ENCODE measurements at regions not wholly inside any gene's neighbourhood (a gene's known extent, or its start where the extent isn't known, plus 50 kb on each side); places are given as distances from the start of the nearest gene placed in this dataset.

DNA sequence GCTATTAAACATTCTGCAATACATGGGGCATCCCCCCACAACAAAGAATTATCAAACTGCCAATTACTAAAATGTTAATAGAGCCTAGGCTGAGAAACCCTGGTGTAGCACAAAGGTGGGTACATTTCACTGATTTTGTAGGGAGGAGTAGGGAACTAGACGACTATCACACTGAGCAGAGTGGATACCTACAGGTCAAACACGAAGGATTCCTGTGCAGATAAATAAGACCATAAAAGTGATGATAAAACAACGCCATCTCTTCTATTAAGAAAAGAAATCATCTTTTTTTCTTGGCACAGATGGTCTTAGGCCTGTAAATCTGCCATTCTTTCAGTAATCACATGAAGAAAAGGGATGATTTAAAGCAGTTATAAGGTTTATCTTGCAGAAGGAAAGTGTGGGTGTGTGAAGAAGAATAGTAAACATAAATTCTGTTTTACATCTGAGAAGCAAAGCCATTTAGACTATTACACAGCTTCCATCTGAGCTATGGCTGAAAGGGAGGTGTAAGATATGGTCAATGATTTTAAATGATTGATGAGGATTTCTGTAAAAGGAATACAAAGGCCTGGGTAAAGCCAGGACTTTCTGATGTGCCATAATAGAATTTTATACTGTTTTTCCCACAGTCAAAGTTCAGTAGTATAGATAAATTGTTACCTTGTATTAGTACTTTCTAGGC is 429.4 kb upstream of the GOT2 start:
- TF ChIP-seq, protein P1, sequence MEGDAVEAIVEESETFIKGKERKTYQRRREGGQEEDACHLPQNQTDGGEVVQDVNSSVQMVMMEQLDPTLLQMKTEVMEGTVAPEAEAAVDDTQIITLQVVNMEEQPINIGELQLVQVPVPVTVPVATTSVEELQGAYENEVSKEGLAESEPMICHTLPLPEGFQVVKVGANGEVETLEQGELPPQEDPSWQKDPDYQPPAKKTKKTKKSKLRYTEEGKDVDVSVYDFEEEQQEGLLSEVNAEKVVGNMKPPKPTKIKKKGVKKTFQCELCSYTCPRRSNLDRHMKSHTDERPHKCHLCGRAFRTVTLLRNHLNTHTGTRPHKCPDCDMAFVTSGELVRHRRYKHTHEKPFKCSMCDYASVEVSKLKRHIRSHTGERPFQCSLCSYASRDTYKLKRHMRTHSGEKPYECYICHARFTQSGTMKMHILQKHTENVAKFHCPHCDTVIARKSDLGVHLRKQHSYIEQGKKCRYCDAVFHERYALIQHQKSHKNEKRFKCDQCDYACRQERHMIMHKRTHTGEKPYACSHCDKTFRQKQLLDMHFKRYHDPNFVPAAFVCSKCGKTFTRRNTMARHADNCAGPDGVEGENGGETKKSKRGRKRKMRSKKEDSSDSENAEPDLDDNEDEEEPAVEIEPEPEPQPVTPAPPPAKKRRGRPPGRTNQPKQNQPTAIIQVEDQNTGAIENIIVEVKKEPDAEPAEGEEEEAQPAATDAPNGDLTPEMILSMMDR (IDR thresholded peaks at IDR 0.05; ENCODE audit: low read depth, low read length), result no peak
- DNase-seq (ENCODE audit: extremely low read depth, low read depth), result no peak

DNA sequence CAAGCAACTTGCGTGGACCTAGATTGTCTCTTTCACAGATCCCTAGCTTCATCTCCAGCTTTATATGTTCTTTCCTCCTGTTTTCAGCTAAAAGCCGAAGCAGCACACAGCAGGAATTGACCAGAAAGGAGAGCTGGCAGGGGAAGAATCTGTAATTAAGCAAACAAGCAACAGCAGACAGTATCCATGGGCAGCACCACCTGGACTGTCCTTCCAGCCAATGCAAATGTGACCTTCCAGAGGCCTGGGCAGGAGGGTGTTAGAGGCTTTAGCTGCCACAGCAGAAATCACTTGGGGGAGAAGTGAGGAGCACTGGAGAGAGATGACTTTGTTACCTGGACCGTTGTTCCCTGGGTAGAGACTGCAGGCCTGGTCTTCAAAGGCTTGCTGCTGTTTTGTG is 427.6 kb upstream of the GOT2 start:
- DNase-seq (ENCODE audit: extremely low read depth, low read depth), result no peak
- TF ChIP-seq, protein P1 (IDR thresholded peaks at IDR 0.05; ENCODE audit: low read depth, low read length), result no peak

DNA sequence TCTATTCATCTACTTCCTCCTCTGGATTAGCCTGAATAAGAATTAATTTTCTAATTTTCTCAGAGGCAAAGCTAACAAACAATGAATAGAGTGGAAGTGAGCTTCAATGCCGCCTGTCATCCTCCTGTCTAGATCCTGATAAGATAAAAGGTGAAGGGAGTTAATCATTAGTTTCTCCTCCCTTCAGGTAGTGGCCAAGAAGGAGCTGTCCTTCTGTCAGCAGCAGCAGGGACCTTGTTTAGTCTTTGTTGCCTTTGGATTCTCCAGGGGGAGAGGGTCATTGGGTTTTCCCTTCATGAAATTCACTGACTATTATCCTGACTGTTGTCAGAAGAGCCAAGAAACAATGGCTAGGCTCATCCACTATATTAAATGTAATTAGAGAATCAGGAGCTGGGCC is 420.2 kb upstream of the GOT2 start:
- TF ChIP-seq, protein P1 (IDR thresholded peaks at IDR 0.05; ENCODE audit: low read depth, low read length), result no peak
- no peak for DNase-seq (ENCODE audit: extremely low read depth, low read depth)

DNA sequence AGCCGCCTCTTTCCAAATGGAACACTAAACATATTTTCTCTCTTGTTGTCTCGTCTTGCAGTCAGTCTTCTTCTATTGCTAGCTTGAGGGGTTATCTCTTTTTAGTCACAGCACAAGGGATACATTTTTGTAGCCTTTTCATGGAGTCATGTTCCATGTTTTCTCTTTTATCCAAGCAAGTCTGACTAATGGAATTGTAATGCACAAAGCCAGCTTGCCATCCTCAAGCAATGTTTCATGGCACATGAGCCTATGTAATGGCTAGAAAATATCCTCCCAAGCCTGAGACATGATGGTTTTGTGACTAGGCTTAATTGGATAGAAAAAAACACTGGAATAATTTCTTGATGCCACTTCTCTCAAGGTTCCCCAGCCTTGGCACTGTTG is 414.6 kb upstream of the GOT2 start:
- TF ChIP-seq, protein P1 (IDR thresholded peaks at IDR 0.05; ENCODE audit: low read depth, low read length), result no peak
- DNase-seq (ENCODE audit: extremely low read depth, low read depth), result no peak

DNA sequence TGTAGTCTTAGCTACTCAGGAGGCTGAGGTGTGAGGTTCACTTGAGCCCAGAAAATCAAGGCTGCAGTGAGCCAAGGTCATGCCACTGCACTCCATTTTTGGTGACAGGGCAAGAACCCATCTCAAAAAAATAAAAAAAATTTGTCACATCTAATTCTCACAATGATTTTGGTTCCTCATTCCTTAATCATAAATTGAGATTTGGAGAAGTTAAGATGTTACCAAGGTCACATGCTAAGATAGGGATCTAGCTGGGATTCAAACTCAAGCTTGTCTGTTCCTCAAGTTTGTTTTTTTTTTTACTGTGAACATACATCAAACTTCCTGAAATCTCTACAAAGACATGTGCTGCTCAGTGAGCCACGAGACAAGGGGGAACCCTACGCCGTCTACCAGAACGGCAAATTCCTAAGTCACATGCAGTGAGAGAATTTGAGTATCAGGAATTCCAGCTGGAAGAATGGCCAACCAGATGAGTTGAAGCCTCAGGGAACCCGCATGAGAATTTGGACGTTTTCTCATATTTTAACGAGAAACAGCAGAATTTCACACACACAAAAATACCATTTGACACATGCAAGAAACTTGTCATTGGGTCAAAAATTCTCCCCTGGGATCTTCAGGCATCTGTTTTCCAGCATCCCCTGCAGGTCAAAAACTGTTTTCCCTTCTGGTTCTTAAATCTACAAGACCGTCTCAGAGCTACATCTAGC is 414.1 kb upstream of the GOT2 start:
- peak; percentile 20 for DNase-seq (ENCODE audit: extremely low read depth, low read depth)
- TF ChIP-seq, protein P1 (IDR thresholded peaks at IDR 0.05; ENCODE audit: low read depth, low read length), result peak; percentile 14

DNA sequence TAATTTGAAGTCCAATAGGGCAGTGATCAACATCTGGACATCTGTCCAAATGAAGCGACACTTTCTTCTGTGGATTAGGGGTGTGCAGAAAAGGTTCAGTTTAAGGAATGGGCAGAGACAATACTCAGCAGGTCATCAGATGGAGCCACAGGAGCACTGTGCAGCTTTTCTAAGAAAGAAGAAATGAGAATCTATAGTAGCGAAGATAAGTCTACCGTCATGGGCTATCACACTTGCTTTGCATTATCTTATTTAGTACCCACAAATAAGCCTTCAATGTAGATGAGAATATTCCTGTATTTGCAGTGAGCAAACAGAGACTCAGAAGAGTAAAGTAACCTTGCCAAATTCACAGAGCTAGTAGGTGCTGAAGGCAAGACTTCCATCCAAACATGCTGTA is 412.0 kb upstream of the GOT2 start:
- TF ChIP-seq, protein P1 (IDR thresholded peaks at IDR 0.05; ENCODE audit: low read depth, low read length), result no peak
- DNase-seq (ENCODE audit: extremely low read depth, low read depth), result no peak

DNA sequence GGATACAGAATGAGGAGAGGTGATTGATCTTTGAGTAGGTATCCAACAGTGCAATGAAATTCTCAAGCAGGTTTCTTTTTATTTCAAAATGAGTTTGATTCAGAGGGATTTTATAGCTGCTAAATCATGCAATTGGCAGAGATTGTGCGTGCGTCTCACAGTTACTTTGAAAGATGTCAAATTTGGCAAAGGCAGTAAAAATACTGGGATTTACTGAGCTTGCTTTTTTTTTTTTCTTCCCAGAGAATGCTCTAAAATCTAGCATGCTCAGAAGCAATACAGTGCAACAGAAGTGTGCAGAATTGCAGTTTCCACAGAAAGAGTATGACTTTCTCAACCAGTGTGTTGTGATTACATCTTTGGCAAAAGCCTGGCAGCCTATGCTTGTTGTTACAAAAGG is 410.7 kb upstream of the GOT2 start:
- TF ChIP-seq, protein P1 (IDR thresholded peaks at IDR 0.05; ENCODE audit: low read depth, low read length), result no peak
- no peak for DNase-seq (ENCODE audit: extremely low read depth, low read depth)
